NB4 (cell line): ENCODE measurements at regions not wholly inside any gene's neighbourhood (a gene's known extent, or its start where the extent isn't known, plus 50 kb on each side); places are given as distances from the start of the nearest gene placed in this dataset.
"Not testable (repeated sequence)": the region's sequence is repeated elsewhere in the genome, so short reads cannot be mapped to it uniquely, and the experiment has no call there.

Source experiments
- DNase-seq: peaks from one replicate; pipeline ENCODE4 v3.0.0; 2010; ENCODE audit warnings: low read depth
- H3K4me3 ChIP-seq: one replicate; pipeline ENCODE4 v1.5.1; 2011; ENCODE audit warnings: mild to moderate bottlenecking, low read depth, low read length, moderate library complexity
- MYC ChIP-seq: IDR thresholded peaks from 2 replicates; pipeline ENCODE4 v1.6.1; 2011; ENCODE audit warnings: low read depth, low read length
- POLR2A ChIP-seq: IDR thresholded peaks from 2 replicates; pipeline ENCODE4 v1.6.1; 2011; ENCODE audit warnings: mild to moderate bottlenecking; ENCODE audit not compliant: insufficient read length; ENCODE audit errors: extremely low read depth
- TF ChIP-seq, protein P1 (sequence below): IDR thresholded peaks from 2 replicates; pipeline ENCODE4 v1.6.1; 2011; ENCODE audit warnings: low read depth, low read length
- TF ChIP-seq, protein P2 (sequence below): IDR thresholded peaks from one replicate; pipeline ENCODE4 v1.5.1; 2012; ENCODE audit warnings: low read depth, low read length

DNA sequence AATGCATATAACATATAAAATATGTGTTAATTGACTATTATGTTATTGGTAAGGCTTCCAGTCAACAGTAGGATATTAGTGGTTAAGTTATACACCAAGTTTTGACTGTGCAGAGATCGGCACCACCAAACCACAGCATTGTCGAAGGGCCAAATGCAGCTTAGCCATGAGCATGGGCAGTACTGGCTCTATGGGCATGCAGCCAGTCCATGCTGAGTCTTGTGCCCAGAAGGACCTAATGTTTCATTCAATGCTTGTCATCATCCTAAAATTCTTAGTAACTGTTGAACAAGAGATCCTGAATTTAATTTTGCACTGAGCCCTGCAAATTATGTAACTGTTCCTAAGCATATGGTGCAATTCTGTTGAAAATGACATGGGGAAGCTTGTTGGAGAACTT, 233.4 kb upstream of the HS3ST3A1 start:
- DNase-seq = no peak
- no peak overlapping the region for H3K4me3 ChIP-seq
- no peak for TF ChIP-seq MYC
- no peak for TF ChIP-seq POLR2A
- TF ChIP-seq, protein P1, sequence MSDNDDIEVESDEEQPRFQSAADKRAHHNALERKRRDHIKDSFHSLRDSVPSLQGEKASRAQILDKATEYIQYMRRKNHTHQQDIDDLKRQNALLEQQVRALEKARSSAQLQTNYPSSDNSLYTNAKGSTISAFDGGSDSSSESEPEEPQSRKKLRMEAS = no peak
- TF ChIP-seq, protein P2, sequence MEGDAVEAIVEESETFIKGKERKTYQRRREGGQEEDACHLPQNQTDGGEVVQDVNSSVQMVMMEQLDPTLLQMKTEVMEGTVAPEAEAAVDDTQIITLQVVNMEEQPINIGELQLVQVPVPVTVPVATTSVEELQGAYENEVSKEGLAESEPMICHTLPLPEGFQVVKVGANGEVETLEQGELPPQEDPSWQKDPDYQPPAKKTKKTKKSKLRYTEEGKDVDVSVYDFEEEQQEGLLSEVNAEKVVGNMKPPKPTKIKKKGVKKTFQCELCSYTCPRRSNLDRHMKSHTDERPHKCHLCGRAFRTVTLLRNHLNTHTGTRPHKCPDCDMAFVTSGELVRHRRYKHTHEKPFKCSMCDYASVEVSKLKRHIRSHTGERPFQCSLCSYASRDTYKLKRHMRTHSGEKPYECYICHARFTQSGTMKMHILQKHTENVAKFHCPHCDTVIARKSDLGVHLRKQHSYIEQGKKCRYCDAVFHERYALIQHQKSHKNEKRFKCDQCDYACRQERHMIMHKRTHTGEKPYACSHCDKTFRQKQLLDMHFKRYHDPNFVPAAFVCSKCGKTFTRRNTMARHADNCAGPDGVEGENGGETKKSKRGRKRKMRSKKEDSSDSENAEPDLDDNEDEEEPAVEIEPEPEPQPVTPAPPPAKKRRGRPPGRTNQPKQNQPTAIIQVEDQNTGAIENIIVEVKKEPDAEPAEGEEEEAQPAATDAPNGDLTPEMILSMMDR = no peak

DNA sequence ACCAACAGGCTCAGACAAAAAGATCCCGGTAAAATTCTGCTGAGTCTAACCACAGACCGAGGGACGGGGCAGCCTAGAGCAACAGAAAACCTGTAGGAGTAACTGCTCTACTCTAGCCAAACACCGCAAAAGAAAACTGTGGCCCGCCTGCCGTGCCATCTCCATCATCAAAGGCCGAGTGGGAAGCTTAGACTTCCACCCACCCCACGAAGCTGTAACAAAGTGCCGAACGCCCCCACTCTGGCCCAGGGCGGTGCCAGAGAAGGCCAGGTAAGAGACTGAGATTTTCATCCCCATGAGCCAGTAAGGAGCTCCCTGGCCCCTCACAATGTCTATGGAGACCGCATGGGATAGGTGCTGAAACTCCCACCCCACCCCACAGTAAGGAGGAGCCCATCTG, 231.9 kb upstream of the COX10 start:
- TF ChIP-seq MYC (no peak), POLR2A (no peak)
- TF ChIP-seq, protein P2 = no peak
- TF ChIP-seq, protein P1 = no peak
- no peak overlapping the region for H3K4me3 ChIP-seq
- DNase-seq = no peak

DNA sequence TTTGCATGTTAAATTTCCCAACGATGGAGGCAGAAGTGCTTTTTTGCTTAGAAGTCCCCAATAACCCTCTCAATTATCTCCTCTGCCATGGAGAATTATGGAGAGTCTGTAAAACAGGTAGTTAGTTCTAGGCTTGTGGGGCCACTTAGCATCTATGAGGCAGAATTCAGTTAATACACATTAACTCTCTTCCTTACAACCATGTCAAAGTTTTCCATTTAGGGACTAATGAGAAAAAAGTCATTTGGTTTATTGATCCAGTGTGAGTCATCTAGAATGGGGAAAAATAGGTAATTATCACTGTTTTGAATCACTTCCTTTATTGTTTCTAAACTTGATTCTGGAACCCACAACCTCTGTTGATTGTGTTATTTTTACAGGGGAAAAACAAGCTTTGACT, 229.1 kb upstream of the COX10 start:
- DNase-seq = no peak
- no peak overlapping the region for H3K4me3 ChIP-seq
- no peak for TF ChIP-seq MYC
- no peak for TF ChIP-seq POLR2A
- TF ChIP-seq, protein P2 = no peak
- TF ChIP-seq, protein P1 = no peak

DNA sequence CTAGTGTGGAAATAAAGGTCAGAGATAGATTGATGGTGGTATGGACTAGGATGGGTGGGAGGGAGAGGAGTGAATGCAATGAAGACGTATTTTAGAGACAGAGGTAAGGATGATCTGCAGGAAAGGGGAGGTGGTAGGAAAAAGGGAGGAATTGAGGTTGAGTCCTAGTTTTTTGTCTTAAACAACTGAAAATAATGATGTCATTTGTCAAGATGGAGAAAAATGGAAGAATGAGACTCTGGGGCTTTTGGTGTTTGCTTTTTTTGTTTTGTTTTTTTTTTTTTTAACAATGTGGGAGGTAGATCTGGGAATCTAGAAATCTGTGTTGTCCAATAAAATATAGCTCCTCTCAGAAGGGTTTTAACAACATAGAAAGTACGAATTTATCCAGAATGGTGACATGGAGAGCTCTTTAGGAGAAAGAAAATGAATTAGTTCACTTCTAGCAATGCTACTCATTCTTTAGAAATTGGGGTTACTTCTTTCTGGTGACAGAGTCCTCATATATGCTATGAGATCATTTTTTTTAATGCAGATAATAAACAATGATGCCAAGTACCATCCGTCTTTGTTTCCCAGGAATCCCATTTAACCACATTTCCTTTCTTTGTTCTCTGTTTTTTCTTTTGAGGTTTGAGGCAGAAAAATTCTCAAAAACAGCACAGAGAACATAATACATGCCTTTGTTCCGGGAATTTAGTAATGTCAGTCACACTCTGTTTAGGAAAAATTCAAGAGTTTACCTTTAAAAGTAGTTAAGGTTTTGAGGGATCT, 225.3 kb upstream of the COX10 start:
- no peak for DNase-seq
- TF ChIP-seq, protein P2 = no peak
- TF ChIP-seq POLR2A (no peak), MYC (no peak)
- TF ChIP-seq, protein P1 = no peak
- H3K4me3 ChIP-seq = no peak overlapping the region

DNA sequence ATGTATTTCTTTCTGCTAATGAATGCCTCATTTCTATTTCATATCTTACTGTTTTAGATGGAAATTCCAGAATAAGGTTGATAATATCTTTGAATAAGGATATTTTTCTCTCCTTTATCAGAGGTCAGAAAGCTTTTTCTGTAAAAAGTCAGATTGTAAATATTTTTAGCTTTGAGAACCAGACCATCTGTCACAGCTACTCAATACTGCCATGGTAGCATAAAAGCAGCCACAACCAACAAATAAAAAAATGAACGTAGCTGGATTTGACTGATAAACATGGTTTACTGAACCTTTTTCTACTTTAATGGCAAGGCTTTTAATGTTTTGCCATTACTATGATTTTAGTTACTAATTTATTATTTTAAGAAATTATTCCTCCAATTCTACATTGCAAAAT, 217.4 kb upstream of the COX10 start:
- no peak for DNase-seq
- no peak overlapping the region for H3K4me3 ChIP-seq
- TF ChIP-seq, protein P1 = no peak
- TF ChIP-seq, protein P2 = no peak
- TF ChIP-seq MYC (no peak), POLR2A (no peak)

DNA sequence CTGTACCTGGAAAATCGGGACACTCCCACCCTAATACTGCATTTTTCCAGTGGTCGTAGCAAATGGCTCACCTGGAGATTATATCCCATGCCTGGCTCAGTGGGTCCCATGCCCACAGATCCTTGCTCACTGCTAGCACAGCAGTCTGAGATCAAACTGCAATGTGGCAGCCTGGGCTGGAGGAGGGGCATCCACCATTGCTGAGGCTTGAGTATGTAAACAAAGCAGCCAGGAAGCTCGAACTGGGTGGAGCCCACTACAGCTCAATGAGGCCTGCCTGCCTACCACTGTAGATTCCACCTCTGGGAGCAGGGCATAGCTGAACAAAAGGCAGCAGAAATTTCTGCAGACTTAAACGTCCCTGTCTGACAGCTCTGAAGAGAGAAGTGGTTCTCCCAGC, 213.6 kb upstream of the COX10 start:
- not testable (repeated sequence) for DNase-seq, H3K4me3 ChIP-seq
